Prostate gland (tissue), 2 donors: ENCODE measurements at regions not wholly inside any gene's neighbourhood (a gene's known extent, or its start where the extent isn't known, plus 50 kb on each side); places are given as distances from the start of the nearest gene placed in this dataset.
"Not testable (repeated sequence)": the region's sequence is repeated elsewhere in the genome, so short reads cannot be mapped to it uniquely, and the experiment has no call there.

Source experiments
- DNase-seq: peaks from one replicate; pipeline ENCODE4 v3.0.0-alpha.2; 2019; ENCODE audit warnings: low spot score
- H3K27ac ChIP-seq, 2 donors: fragments of 200-600 bp; sonication (generic); 2 replicates each; pipeline ENCODE4 v1.5.1; 2017 to 2019
- H3K27me3 ChIP-seq: fragments of 200-600 bp; sonication (generic); replicated peaks from 2 replicates; pipeline ENCODE4 v1.5.1; 2019; ENCODE audit not compliant: insufficient read depth
- H3K36me3 ChIP-seq, 2 donors: fragments of 200-600 bp; sonication (generic); 1 replicate in 1 of 2; 2 replicates in 1 of 2; pipeline versions ENCODE4 v1.5.1 to v1.8.1; 2017 to 2019
- H3K4me1 ChIP-seq: fragments of 200-600 bp; sonication (generic); replicated peaks from 2 replicates; pipeline ENCODE4 v1.5.1; 2019
- H3K4me3 ChIP-seq, 2 donors: fragments of 200-600 bp; sonication (generic); 2 replicates each; pipeline ENCODE4 v1.5.1; 2017 to 2019
- H3K9me3 ChIP-seq: fragments of 200-600 bp; sonication (generic); 2 replicates; pipeline ENCODE4 v1.5.1; 2017
- CTCF ChIP-seq, 4 experiments: fragments of 200-600 bp in 2 of 4; fragments of 450-650 bp in 2 of 4; sonication (generic) in 2 of 4; IDR thresholded peaks; 1 replicate in 3 of 4; 2 replicates in 1 of 4; pipeline ENCODE4 v1.5.1; 2016 to 2019; ENCODE audit warnings: antibody characterized with exemption in 4 of 4, mild to moderate bottlenecking in 2 of 4, moderate library complexity in 2 of 4
- POLR2A ChIP-seq: fragments of 450-650 bp; IDR thresholded peaks from one replicate; pipeline ENCODE4 v1.6.1; 2016; ENCODE audit warnings: antibody characterized with exemption, mild to moderate bottlenecking
- POLR2AphosphoS5 ChIP-seq: sonication (generic); formaldehyde crosslinking; IDR thresholded peaks from one replicate; pipeline ENCODE4 v1.6.1; 2017; ENCODE audit warnings: antibody characterized with exemption
- WGBS: methylation state at CpG from one replicate; pipeline ENCODE4 v1.1.5; 2018; 5-methylcytosine and 5-hydroxymethylcytosine counted together
- intact Hi-C: fragments of 100-400 bp; cut with DNase I; formaldehyde crosslinking; loops from one replicate; pipeline ENCODE4 v1.14.2; 2022

GRCh38 chrY:18664559-18664958 lies 109.0 kb downstream of the HSFY2 start:
- H3K4me1 ChIP-seq = no peaks in the 10 kb centered on the region
- WGBS = 60% methylated on average over 2 of the region's 2 CpGs
- no peak for DNase-seq
- no peak for TF ChIP-seq POLR2A
- no peak for TF ChIP-seq POLR2AphosphoS5
- TF ChIP-seq CTCF (IDR thresholded peaks at IDR 0.05) = no peak
- H3K27me3 ChIP-seq = no peaks in the 10 kb centered on the region
- no peaks in the 10 kb centered on the region for H3K36me3 ChIP-seq
- no peak overlapping the region for H3K4me3 ChIP-seq
- no peak overlapping the region for H3K27ac ChIP-seq
- intact Hi-C loops = no loop called here
- H3K9me3 ChIP-seq = no peaks in the 10 kb centered on the region

GRCh38 chrY:18669790-18670189 lies 103.7 kb downstream of the HSFY2 start:
- Histone ChIP-seq H3K36me3 (no peaks in the 10 kb centered on the region), H3K9me3 (no peaks in the 10 kb centered on the region), H3K4me3 (no peak overlapping the region), H3K4me1 (no peaks in the 10 kb centered on the region), H3K27ac (no peak overlapping the region), H3K27me3 (no peaks in the 10 kb centered on the region)
- DNase-seq = peak; percentile 6
- WGBS = 26% methylated on average over 6 of the region's 6 CpGs
- intact Hi-C loops = no loop called here
- TF ChIP-seq POLR2AphosphoS5 (no peak), CTCF (IDR thresholded peaks at IDR 0.05) (peak in 3 of 4 experiments; percentile 9 to 47 (median 33))

- no peak overlapping the region for H3K4me3 ChIP-seq
- WGBS = 66% methylated on average over 4 of the region's 4 CpGs
These were observed 101.6 kb downstream of the HSFY2 start for GRCh38 chrY:18671970-18672369.

GRCh38 chrY:18686027-18686426 lies 87.5 kb downstream of the HSFY2 start:
- intact Hi-C loops, H3K27ac ChIP-seq, H3K9me3 ChIP-seq, DNase-seq, H3K36me3 ChIP-seq, H3K27me3 ChIP-seq, H3K4me3 ChIP-seq, H3K4me1 ChIP-seq: not testable (repeated sequence)
- no CpG with 5 or more reads among the region's 1 CpG for WGBS

More at GRCh38 chrY:18671970-18672369, 101.6 kb downstream of the HSFY2 start:
- intact Hi-C loops = no loop called here
- no peaks in the 10 kb centered on the region for H3K4me1 ChIP-seq
- no peaks in the 10 kb centered on the region for H3K36me3 ChIP-seq
- no peaks in the 10 kb centered on the region for H3K27me3 ChIP-seq
- no peak for TF ChIP-seq POLR2AphosphoS5
- no peak for TF ChIP-seq POLR2A
- no peak for TF ChIP-seq CTCF (IDR thresholded peaks at IDR 0.05)
- no peak overlapping the region for H3K27ac ChIP-seq
- no peaks in the 10 kb centered on the region for H3K9me3 ChIP-seq
- no peak for DNase-seq

GRCh38 chrY:18688362-18688761 lies 85.2 kb downstream of the HSFY2 start:
- H3K27ac ChIP-seq, H3K9me3 ChIP-seq, H3K4me3 ChIP-seq, intact Hi-C loops, H3K4me1 ChIP-seq, DNase-seq, H3K36me3 ChIP-seq, H3K27me3 ChIP-seq: not testable (repeated sequence)
- WGBS = no CpG with 5 or more reads among the region's 6 CpGs

GRCh38 chrY:18689420-18689819 lies 84.1 kb downstream of the HSFY2 start:
- H3K9me3 ChIP-seq, H3K27me3 ChIP-seq, H3K4me1 ChIP-seq, H3K4me3 ChIP-seq, H3K36me3 ChIP-seq, H3K27ac ChIP-seq, intact Hi-C loops, DNase-seq: not testable (repeated sequence)
- no CpG with 5 or more reads among the region's 3 CpGs for WGBS

GRCh38 chrY:18689890-18690593 lies 83.5 kb downstream of the HSFY2 start:
- no CpG with 5 or more reads among the region's 9 CpGs for WGBS
- H3K36me3 ChIP-seq, H3K4me1 ChIP-seq, DNase-seq, H3K27ac ChIP-seq, H3K9me3 ChIP-seq, H3K4me3 ChIP-seq, H3K27me3 ChIP-seq, intact Hi-C loops: not testable (repeated sequence)

GRCh38 chrY:18696788-18697187 lies 76.7 kb downstream of the HSFY2 start:
- H3K4me1 ChIP-seq, H3K36me3 ChIP-seq, intact Hi-C loops, DNase-seq, H3K4me3 ChIP-seq, H3K27ac ChIP-seq, H3K9me3 ChIP-seq, H3K27me3 ChIP-seq: not testable (repeated sequence)

- WGBS = no CpG with 5 or more reads among the region's 1 CpG
- not testable (repeated sequence) for H3K27ac ChIP-seq
These were observed 69.3 kb downstream of the HSFY2 start for GRCh38 chrY:18704198-18704597.

GRCh38 chrY:18711785-18712184 lies 61.8 kb downstream of the HSFY2 start:
- no CpG with 5 or more reads among the region's 5 CpGs for WGBS
- H3K9me3 ChIP-seq, DNase-seq, H3K27me3 ChIP-seq, intact Hi-C loops, H3K4me3 ChIP-seq, H3K36me3 ChIP-seq, H3K27ac ChIP-seq, H3K4me1 ChIP-seq: not testable (repeated sequence)

More at GRCh38 chrY:18704198-18704597, 69.3 kb downstream of the HSFY2 start:
- H3K36me3 ChIP-seq, H3K4me1 ChIP-seq, H3K9me3 ChIP-seq, H3K27me3 ChIP-seq, H3K4me3 ChIP-seq, intact Hi-C loops, DNase-seq: not testable (repeated sequence)
